ENCODE measurements at regions not wholly inside any gene's neighbourhood (a gene's known extent, or its start where the extent isn't known, plus 50 kb on each side); places are given as distances from the start of the nearest gene placed in this dataset.

DNA sequence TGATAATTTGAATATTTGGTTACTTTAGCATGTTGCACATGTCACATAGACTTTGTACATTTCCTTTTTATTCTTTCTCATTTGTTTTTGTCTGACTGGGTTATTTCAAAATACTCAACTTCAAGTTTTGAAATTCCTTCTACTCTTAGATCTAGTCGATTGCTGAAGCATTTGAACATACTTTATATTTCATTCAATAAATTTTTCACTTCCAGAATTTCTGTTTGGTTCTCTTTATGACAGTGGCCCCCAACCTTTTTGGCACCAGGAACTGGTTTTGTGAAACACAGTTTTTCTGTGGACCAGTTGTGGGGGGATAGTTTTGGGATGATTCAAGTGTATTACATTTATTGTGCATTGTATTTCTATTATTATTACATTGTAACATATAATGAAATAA, 119.8 kb downstream of the COX7C start:
- TF ChIP-seq YY1 (IDR thresholded peaks at IDR 0.05; ENCODE audit: low read depth), result no peak

DNA sequence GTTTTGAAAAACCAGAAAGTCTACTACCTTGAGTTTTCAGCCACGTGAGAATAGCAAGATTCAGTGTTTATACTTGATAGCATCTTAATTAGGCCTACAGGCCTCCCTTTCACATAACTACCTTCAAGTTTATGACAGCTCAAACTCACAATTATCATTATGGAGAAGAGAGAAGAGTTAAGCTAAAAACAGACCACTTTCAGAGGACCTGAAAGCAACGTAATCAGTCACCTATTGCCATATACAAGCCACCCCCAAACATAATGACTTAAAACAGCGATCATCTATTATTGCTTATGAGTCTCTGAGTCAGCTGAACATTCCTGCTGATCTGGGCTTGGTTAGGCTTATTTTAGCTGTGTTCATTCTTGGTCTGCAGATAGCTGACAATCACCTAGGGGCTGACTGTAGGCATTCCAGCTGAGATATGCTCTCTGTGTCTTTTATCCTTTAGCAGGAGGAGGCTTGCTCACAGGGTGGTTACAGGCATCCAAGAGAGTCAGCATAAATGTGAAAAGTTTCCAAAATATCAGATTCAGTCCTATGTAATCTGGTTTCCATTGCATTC, 130.9 kb downstream of the COX7C start:
- no peak for TF ChIP-seq EGR1 (IDR thresholded peaks at IDR 0.05)
- no peak for TF ChIP-seq TEAD4 (IDR thresholded peaks at IDR 0.05)
- TF ChIP-seq, protein P1, sequence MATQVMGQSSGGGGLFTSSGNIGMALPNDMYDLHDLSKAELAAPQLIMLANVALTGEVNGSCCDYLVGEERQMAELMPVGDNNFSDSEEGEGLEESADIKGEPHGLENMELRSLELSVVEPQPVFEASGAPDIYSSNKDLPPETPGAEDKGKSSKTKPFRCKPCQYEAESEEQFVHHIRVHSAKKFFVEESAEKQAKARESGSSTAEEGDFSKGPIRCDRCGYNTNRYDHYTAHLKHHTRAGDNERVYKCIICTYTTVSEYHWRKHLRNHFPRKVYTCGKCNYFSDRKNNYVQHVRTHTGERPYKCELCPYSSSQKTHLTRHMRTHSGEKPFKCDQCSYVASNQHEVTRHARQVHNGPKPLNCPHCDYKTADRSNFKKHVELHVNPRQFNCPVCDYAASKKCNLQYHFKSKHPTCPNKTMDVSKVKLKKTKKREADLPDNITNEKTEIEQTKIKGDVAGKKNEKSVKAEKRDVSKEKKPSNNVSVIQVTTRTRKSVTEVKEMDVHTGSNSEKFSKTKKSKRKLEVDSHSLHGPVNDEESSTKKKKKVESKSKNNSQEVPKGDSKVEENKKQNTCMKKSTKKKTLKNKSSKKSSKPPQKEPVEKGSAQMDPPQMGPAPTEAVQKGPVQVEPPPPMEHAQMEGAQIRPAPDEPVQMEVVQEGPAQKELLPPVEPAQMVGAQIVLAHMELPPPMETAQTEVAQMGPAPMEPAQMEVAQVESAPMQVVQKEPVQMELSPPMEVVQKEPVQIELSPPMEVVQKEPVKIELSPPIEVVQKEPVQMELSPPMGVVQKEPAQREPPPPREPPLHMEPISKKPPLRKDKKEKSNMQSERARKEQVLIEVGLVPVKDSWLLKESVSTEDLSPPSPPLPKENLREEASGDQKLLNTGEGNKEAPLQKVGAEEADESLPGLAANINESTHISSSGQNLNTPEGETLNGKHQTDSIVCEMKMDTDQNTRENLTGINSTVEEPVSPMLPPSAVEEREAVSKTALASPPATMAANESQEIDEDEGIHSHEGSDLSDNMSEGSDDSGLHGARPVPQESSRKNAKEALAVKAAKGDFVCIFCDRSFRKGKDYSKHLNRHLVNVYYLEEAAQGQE (IDR thresholded peaks at IDR 0.05; ENCODE audit: low read depth), result no peak
- TF ChIP-seq TAF1 (IDR thresholded peaks at IDR 0.05; ENCODE audit: low read depth), result no peak
- no peak for TF ChIP-seq RAD21 (IDR thresholded peaks at IDR 0.05; ENCODE audit: low read depth)
- TF ChIP-seq FOXM1 (IDR thresholded peaks at IDR 0.05; ENCODE audit: borderline replicate concordance, low read depth), result no peak
- TF ChIP-seq TCF12 (IDR thresholded peaks at IDR 0.05; ENCODE audit: low read depth), result no peak
- no peak for TF ChIP-seq YY1 (IDR thresholded peaks at IDR 0.05; ENCODE audit: low read depth)
- no peak for TF ChIP-seq EP300 (IDR thresholded peaks at IDR 0.05; ENCODE audit: borderline replicate concordance)
- no peak for TF ChIP-seq ZBTB7A (IDR thresholded peaks at IDR 0.05; ENCODE audit: low read depth)
- no peak for TF ChIP-seq CREB1 (IDR thresholded peaks at IDR 0.05; ENCODE audit: low read depth)
- TF ChIP-seq, protein P2, sequence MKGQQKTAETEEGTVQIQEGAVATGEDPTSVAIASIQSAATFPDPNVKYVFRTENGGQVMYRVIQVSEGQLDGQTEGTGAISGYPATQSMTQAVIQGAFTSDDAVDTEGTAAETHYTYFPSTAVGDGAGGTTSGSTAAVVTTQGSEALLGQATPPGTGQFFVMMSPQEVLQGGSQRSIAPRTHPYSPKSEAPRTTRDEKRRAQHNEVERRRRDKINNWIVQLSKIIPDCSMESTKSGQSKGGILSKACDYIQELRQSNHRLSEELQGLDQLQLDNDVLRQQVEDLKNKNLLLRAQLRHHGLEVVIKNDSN (IDR thresholded peaks at IDR 0.05), result no peak
- no peak for TF ChIP-seq CEBPB (IDR thresholded peaks at IDR 0.05)
- TF ChIP-seq, protein P3, sequence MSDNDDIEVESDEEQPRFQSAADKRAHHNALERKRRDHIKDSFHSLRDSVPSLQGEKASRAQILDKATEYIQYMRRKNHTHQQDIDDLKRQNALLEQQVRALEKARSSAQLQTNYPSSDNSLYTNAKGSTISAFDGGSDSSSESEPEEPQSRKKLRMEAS (IDR thresholded peaks at IDR 0.05), result no peak
- no peak for TF ChIP-seq NFIC (IDR thresholded peaks at IDR 0.05)

DNA sequence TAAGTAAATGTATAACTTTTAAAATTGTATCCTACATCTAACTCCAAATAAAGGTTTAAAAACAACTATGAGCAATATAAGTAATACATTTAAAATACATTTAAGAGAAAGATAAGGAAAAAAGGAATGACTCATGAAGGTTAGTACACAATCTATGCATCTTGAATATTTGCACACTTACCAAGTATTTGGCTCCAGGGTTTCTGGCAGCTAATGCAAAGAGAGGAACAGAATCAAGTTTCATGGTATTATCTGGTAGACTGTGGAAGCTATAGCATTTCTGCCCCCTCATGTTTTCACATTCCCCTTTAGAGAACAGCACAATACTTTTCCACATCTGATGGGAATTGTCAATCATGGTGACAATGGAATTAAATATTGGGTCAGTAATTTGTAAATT, 132.1 kb downstream of the COX7C start:
- TF ChIP-seq ZBTB7A (IDR thresholded peaks at IDR 0.05; ENCODE audit: low read depth), result no peak
- TF ChIP-seq, protein P1 (IDR thresholded peaks at IDR 0.05; ENCODE audit: low read depth), result no peak
- no peak for TF ChIP-seq YY1 (IDR thresholded peaks at IDR 0.05; ENCODE audit: low read depth)
- TF ChIP-seq RAD21 (IDR thresholded peaks at IDR 0.05; ENCODE audit: low read depth), result no peak
- TF ChIP-seq, protein P3 (IDR thresholded peaks at IDR 0.05), result no peak
- TF ChIP-seq EGR1 (IDR thresholded peaks at IDR 0.05), result no peak
- TF ChIP-seq, protein P2 (IDR thresholded peaks at IDR 0.05), result no peak
- no peak for TF ChIP-seq TAF1 (IDR thresholded peaks at IDR 0.05; ENCODE audit: low read depth)
- no peak for TF ChIP-seq CREB1 (IDR thresholded peaks at IDR 0.05; ENCODE audit: low read depth)

DNA sequence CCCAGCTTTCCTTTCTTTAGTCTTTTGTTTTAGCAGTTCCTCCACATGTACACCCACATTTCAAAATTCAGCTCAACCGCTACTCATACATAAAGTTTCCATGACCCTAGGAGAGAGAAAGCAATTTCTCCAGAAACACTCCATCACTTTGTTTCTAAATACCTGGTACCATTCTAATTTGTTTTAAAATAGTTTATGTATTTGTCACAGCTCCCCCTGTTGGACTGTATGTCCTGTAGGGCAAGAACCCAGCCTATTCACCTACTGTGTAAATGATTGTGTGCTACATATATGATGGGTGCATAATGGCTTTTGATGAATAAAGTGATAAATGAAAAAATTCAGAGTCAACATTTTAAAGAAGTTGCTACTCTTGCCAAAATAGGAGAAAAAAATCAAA, 139.1 kb downstream of the COX7C start:
- no peak for TF ChIP-seq FOXM1 (IDR thresholded peaks at IDR 0.05; ENCODE audit: borderline replicate concordance, low read depth)
- TF ChIP-seq CEBPB (IDR thresholded peaks at IDR 0.05), result no peak
- TF ChIP-seq, protein P3 (IDR thresholded peaks at IDR 0.05), result no peak

DNA sequence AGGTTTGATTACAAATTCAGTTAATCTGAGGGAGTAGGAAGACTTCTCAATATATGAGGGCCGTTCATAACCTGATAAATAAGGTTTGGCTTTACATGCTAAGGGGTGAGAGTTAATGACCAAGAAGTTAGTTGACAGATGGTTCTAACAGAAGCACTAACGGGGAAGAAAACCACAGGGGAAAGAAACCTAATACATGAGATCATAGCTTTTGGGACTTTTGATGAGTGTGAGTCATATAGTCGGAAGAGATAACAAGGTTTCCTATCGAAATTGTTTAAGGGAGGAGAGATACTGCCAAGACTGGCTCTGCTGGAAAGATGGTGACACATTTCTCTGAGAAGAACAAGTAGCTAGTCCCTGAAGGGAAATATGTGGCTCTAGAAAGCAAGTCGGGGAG, 140.1 kb downstream of the COX7C start:
- TF ChIP-seq CEBPB (IDR thresholded peaks at IDR 0.05), result no peak
- TF ChIP-seq FOXM1 (IDR thresholded peaks at IDR 0.05; ENCODE audit: borderline replicate concordance, low read depth), result no peak
- TF ChIP-seq NFIC (IDR thresholded peaks at IDR 0.05), result no peak
- TF ChIP-seq, protein P1 (IDR thresholded peaks at IDR 0.05; ENCODE audit: low read depth), result no peak
- TF ChIP-seq TCF12 (IDR thresholded peaks at IDR 0.05; ENCODE audit: low read depth), result no peak
- no peak for TF ChIP-seq CREB1 (IDR thresholded peaks at IDR 0.05; ENCODE audit: low read depth)
- TF ChIP-seq TAF1 (IDR thresholded peaks at IDR 0.05; ENCODE audit: low read depth), result no peak
- TF ChIP-seq ZBTB7A (IDR thresholded peaks at IDR 0.05; ENCODE audit: low read depth), result no peak
- TF ChIP-seq, protein P3 (IDR thresholded peaks at IDR 0.05), result no peak
- TF ChIP-seq RAD21 (IDR thresholded peaks at IDR 0.05; ENCODE audit: low read depth), result no peak
